ENCODE measurements at regions not wholly inside any gene's neighbourhood (a gene's known extent, or its start where the extent isn't known, plus 50 kb on each side); places are given as distances from the start of the nearest gene placed in this dataset.

GRCh38 chr10:29104661-29105399, 184.0 kb upstream of the LYZL1 start (continued):
- TF ChIP-seq YY1 (IDR thresholded peaks at IDR 0.05; ENCODE audit: extremely low read depth, insufficient replicate concordance, low read depth, low read length) (no peak), ZFX (IDR thresholded peaks at IDR 0.05) (no peak), EGR1 (IDR thresholded peaks at IDR 0.05; ENCODE audit: low read depth) (no peak), ATF3 (IDR thresholded peaks at IDR 0.05) (no peak), FOSL1 (IDR thresholded peaks at IDR 0.05; ENCODE audit: low read depth) (no peak), RAD21 (IDR thresholded peaks at IDR 0.05; ENCODE audit: low read depth) (no peak), POLR2A (IDR thresholded peaks at IDR 0.05; ENCODE audit: borderline replicate concordance, extremely low read depth, insufficient read depth, insufficient read length) (no peak), SIN3A (IDR thresholded peaks at IDR 0.05; ENCODE audit: low read depth) (no peak), SP1 (IDR thresholded peaks at IDR 0.05; ENCODE audit: low read depth) (no peak), EZH2 (IDR thresholded peaks at IDR 0.05) (no peak), CBX3 (IDR thresholded peaks at IDR 0.05; ENCODE audit: low read depth) (no peak), MAX (IDR thresholded peaks at IDR 0.05) (no peak)

GRCh38 chr10:29105516-29106215, 183.2 kb upstream of the LYZL1 start:
- H2AFZ ChIP-seq (ENCODE audit: low read depth, low read length, poor library complexity, severe bottlenecking): no peak overlapping the region
- no peak overlapping the region for H3K4me3 ChIP-seq (replicated peaks in 1 of 2; ENCODE audit: low read depth in 1 of 2, low read length in 2 of 2)
- BruUV-seq (replicated peaks): no TSS peak
- POLR2A ChIA-PET: no interaction called here
- no peak overlapping the region for H3K9ac ChIP-seq (ENCODE audit: low read length)
- peaks cover 3 to 19% of the 10 kb centered on the region in 2 experiments; a peak in 3 of 4 replicates for H3K4me1 ChIP-seq (ENCODE audit: control insufficient read depth in 1 of 2, insufficient read depth in 2 of 2, low read length in 2 of 2)
- H3K4me2 ChIP-seq (ENCODE audit: low read length): peak overlapping the region; percentile 24; the same call in 1 of the 2 replicates
- DNase-seq (ENCODE audit: low read depth, low spot score) (no peak), ATAC-seq (no peak)
- RAD21 ChIA-PET (ENCODE audit: low non-redundant PET in 1 of 2, low total read pairs in 2 of 2, uncharacterized antibody in 2 of 2, unreplicated experiment in 2 of 2): no interaction called here
- intact Hi-C loops (cut with micrococcal nuclease): no loop called here
- H3K36me3 ChIP-seq (ENCODE audit: control insufficient read depth in 1 of 2, insufficient read depth in 2 of 2, low read length in 2 of 2): no peaks in the 10 kb centered on the region
- H3K27me3 ChIP-seq (ENCODE audit: insufficient read depth, low read length): no peaks in the 10 kb centered on the region
- H3K9me2 ChIP-seq (ENCODE audit: insufficient read depth): no peaks in the 10 kb centered on the region
- no peaks in the 10 kb centered on the region for H3K79me2 ChIP-seq (ENCODE audit: insufficient read depth, low read length)
- CTCF ChIA-PET: no interaction called here
- H3K9me3 ChIP-seq (ENCODE audit: control insufficient read depth in 1 of 2, insufficient read depth in 1 of 2, low read depth in 1 of 2, low read length in 2 of 2): no peaks in the 10 kb centered on the region
- H3K27ac ChIP-seq (ENCODE audit: low read depth, low read length): no peak overlapping the region
- H4K20me1 ChIP-seq (ENCODE audit: insufficient read depth): no peaks in the 10 kb centered on the region
- TF ChIP-seq REST (IDR thresholded peaks at IDR 0.05; ENCODE audit: low read depth): no peak
- TF ChIP-seq CBX3 (IDR thresholded peaks at IDR 0.05; ENCODE audit: low read depth): no peak
- no peak for TF ChIP-seq SP1 (IDR thresholded peaks at IDR 0.05; ENCODE audit: low read depth)
- TF ChIP-seq EZH2phosphoT487 (IDR thresholded peaks at IDR 0.05; ENCODE audit: borderline replicate concordance): no peak
- TF ChIP-seq ATF3 (IDR thresholded peaks at IDR 0.05): no peak
- no peak for TF ChIP-seq TCF7L2 (IDR thresholded peaks at IDR 0.05; ENCODE audit: borderline replicate concordance, extremely low read depth, insufficient read depth, insufficient read length)
- TF ChIP-seq EGR1 (IDR thresholded peaks at IDR 0.05; ENCODE audit: low read depth): no peak
- TF ChIP-seq ZBTB33 (IDR thresholded peaks at IDR 0.05; ENCODE audit: extremely low read depth, insufficient replicate concordance, low read length): no peak
- TF ChIP-seq POLR2A (IDR thresholded peaks at IDR 0.05; ENCODE audit: borderline replicate concordance, extremely low read depth, insufficient read depth, insufficient read length): no peak
- no peak for TF ChIP-seq FOSL1 (IDR thresholded peaks at IDR 0.05; ENCODE audit: low read depth)
- no peak for TF ChIP-seq MAX (IDR thresholded peaks at IDR 0.05)
- no peak for TF ChIP-seq SRF (IDR thresholded peaks at IDR 0.05; ENCODE audit: low read depth)

Measured in HCT116 (cell line).